Esophagus muscularis mucosa (tissue), 4 donors: ENCODE measurements at regions not wholly inside any gene's neighbourhood (a gene's known extent, or its start where the extent isn't known, plus 50 kb on each side); places are given as distances from the start of the nearest gene placed in this dataset.

Experiments used
- DNase-seq: peaks from one replicate; pipeline ENCODE4 v3.0.0-alpha.2; 2017; ENCODE audit errors: extremely low spot score
- H3K27ac ChIP-seq, 4 donors: fragments of 200-600 bp; sonication (generic); replicated peaks in 1 of 4; 1 replicate in 3 of 4; 2 replicates in 1 of 4; pipeline ENCODE4 v1.5.1; 2016 to 2019; ENCODE audit warnings: mild to moderate bottlenecking in 1 of 4
- H3K27me3 ChIP-seq, 4 donors: fragments of 200-600 bp; sonication (generic); one replicate each; pipeline versions ENCODE4 v1.5.1 to v1.6.0; 2016 to 2019
- H3K36me3 ChIP-seq, 4 donors: fragments of 200-600 bp; sonication (generic); one replicate each; pipeline ENCODE4 v1.5.1; 2016 to 2019
- H3K4me1 ChIP-seq, 4 donors: fragments of 200-600 bp; sonication (generic); one replicate each; pipeline ENCODE4 v1.5.1; 2016 to 2019
- H3K4me3 ChIP-seq, 4 donors: fragments of 200-600 bp; sonication (generic); 1 replicate in 2 of 4; 2 replicates in 2 of 4; pipeline ENCODE4 v1.5.1; 2016 to 2019; ENCODE audit warnings: mild to moderate bottlenecking in 4 of 4, moderate library complexity in 1 of 4
- H3K9me3 ChIP-seq, 4 donors: fragments of 200-600 bp; sonication (generic); 1 replicate in 3 of 4; 2 replicates in 1 of 4; pipeline ENCODE4 v1.5.1; 2016 to 2019
- CTCF ChIP-seq, 3 experiments: fragments of 200-600 bp in 2 of 3; fragments of 450-650 bp in 1 of 3; sonication (generic) in 2 of 3; IDR thresholded peaks; one replicate each; pipeline ENCODE4 v1.5.1; 2017 to 2019; ENCODE audit warnings: antibody characterized with exemption in 3 of 3, mild to moderate bottlenecking in 2 of 3, moderate library complexity in 1 of 3
- EP300 ChIP-seq: sonication (generic); formaldehyde crosslinking; IDR thresholded peaks from one replicate; pipeline ENCODE4 v1.6.1; 2017; ENCODE audit warnings: antibody characterized with exemption
- POLR2A ChIP-seq: fragments of 450-650 bp; IDR thresholded peaks from one replicate; pipeline ENCODE4 v1.6.1; 2017; ENCODE audit warnings: antibody characterized with exemption, moderate library complexity, mild to moderate bottlenecking, low read depth
- POLR2AphosphoS5 ChIP-seq, 2 donors: sonication (generic); formaldehyde crosslinking; IDR thresholded peaks; one replicate each; pipeline ENCODE4 v1.6.1; 2017; ENCODE audit warnings: antibody characterized with exemption in 2 of 2
- WGBS: methylation state at CpG from one replicate; pipeline ENCODE4 v1.1.5; 2018; 5-methylcytosine and 5-hydroxymethylcytosine counted together
- intact Hi-C: fragments of 100-400 bp; cut with DNase I; formaldehyde crosslinking; loops from one replicate; pipeline ENCODE4 v1.15.1; 2023

GRCh38 chrX:124651031-124651430 is 304.7 kb downstream of the SH2D1A start:
- WGBS: 48% methylated on average over 4 of the region's 4 CpGs
- Histone ChIP-seq H3K27me3 (no peaks in the 10 kb centered on the region), H3K4me3 (no peak overlapping the region), H3K4me1 (no peaks in the 10 kb centered on the region), H3K36me3 (no peaks in the 10 kb centered on the region), H3K27ac (no peak overlapping the region), H3K9me3 (no peaks in the 10 kb centered on the region)
- no peak for DNase-seq
- TF ChIP-seq POLR2A (no peak), EP300 (no peak), CTCF (IDR thresholded peaks at IDR 0.05) (no peak), POLR2AphosphoS5 (IDR thresholded peaks at IDR 0.05) (no peak)
- intact Hi-C loops: no loop called here

- Histone ChIP-seq H3K27ac (no peak overlapping the region), H3K27me3 (no peaks in the 10 kb centered on the region), H3K9me3 (no peaks in the 10 kb centered on the region), H3K4me3 (no peak overlapping the region), H3K36me3 (no peaks in the 10 kb centered on the region), H3K4me1 (no peaks in the 10 kb centered on the region)
- DNase-seq: no peak
- TF ChIP-seq CTCF (IDR thresholded peaks at IDR 0.05) (no peak), EP300 (no peak), POLR2A (no peak), POLR2AphosphoS5 (IDR thresholded peaks at IDR 0.05) (no peak)
- intact Hi-C loops: no loop called here
- 46% methylated on average over 7 of the region's 7 CpGs for WGBS
Measured at GRCh38 chrX:124665621-124666400, 319.4 kb downstream of the SH2D1A start.

GRCh38 chrX:124679199-124679598 is 332.8 kb downstream of the SH2D1A start:
- no peak for DNase-seq
- TF ChIP-seq POLR2AphosphoS5 (IDR thresholded peaks at IDR 0.05) (no peak), POLR2A (no peak), EP300 (no peak), CTCF (IDR thresholded peaks at IDR 0.05) (no peak)
- Histone ChIP-seq H3K4me3 (no peak overlapping the region), H3K36me3 (no peaks in the 10 kb centered on the region), H3K4me1 (no peaks in the 10 kb centered on the region), H3K27ac (no peak overlapping the region), H3K27me3 (no peaks in the 10 kb centered on the region), H3K9me3 (no peaks in the 10 kb centered on the region)
- intact Hi-C loops: no loop called here
- WGBS: 28% methylated on average over 3 of the region's 3 CpGs

GRCh38 chrX:124680287-124680686 is 333.9 kb downstream of the SH2D1A start:
- H3K27me3 ChIP-seq: no peaks in the 10 kb centered on the region
- no peaks in the 10 kb centered on the region for H3K9me3 ChIP-seq
- TF ChIP-seq POLR2A: no peak
- no peak for TF ChIP-seq EP300
- TF ChIP-seq POLR2AphosphoS5 (IDR thresholded peaks at IDR 0.05): no peak
- TF ChIP-seq CTCF (IDR thresholded peaks at IDR 0.05): no peak
- H3K27ac ChIP-seq: no peak overlapping the region
- H3K36me3 ChIP-seq: no peaks in the 10 kb centered on the region
- intact Hi-C loops: no loop called here
- H3K4me1 ChIP-seq: no peaks in the 10 kb centered on the region
- DNase-seq: no peak
- H3K4me3 ChIP-seq: no peak overlapping the region
- 50% methylated on average over 2 of the region's 2 CpGs for WGBS

- DNase-seq: no peak
- TF ChIP-seq POLR2AphosphoS5 (IDR thresholded peaks at IDR 0.05) (no peak), CTCF (IDR thresholded peaks at IDR 0.05) (no peak), POLR2A (no peak), EP300 (no peak)
Measured at GRCh38 chrX:124690495-124690894, 344.1 kb downstream of the SH2D1A start.

More at GRCh38 chrX:124690495-124690894, 344.1 kb downstream of the SH2D1A start:
- Histone ChIP-seq H3K9me3 (no peaks in the 10 kb centered on the region), H3K27me3 (no peaks in the 10 kb centered on the region), H3K27ac (no peak overlapping the region), H3K36me3 (no peaks in the 10 kb centered on the region), H3K4me3 (no peak overlapping the region), H3K4me1 (no peaks in the 10 kb centered on the region)
- 74% methylated on average over 3 of the region's 3 CpGs for WGBS
- intact Hi-C loops: no loop called here
